NCI-H2227 (cell line): ENCODE measurements at regions not wholly inside any gene's neighbourhood (a gene's known extent, or its start where the extent isn't known, plus 50 kb on each side); places are given as distances from the start of the nearest gene placed in this dataset.

Experiments
- DNase-seq: peaks from one replicate; lab custom pipeline; 2025; ENCODE audit not compliant: unreplicated experiment; lab: John Stamatoyannopoulos, UW

DNA sequence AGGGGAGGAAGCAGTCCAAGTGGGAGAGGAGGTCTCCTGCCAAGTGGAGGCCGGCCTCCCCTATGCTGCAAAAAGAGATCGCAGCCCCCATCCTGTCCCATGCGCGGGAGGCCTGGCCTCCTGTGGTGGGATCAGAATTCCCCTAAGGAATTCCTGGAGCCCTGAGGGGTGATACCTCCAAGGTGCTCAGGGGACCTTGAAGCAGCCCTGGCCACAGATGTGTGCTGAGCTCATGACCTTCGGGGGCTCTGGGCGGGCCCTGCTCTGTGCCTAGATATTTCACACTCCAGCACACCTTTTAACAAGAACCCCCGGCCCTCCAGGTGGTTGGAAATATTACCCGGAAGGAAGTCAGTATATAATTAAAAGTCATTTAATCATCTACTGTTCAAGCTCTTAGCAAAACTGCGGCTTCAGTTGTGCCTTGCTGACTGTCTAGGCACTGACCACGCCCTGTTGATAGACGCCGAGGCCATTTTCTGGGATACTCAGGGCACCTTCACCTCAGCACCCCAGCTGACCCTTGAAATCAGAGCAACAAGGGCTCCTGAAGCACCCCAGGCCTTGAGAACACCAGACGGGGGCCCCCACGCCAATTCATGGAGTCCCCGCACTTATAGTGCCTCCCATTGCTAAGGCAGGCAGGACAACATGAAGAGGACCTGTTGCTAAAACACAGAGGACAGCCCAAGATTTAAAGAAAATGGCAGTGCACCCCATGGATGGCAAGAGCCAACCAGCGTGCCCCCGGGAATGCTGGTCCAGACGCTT is 119.1 kb downstream of the NDUFA10 start:
- no peak for DNase-seq

GRCh38 chr2:239905306-239905705 is 119.8 kb downstream of the NDUFA10 start:
- no peak for DNase-seq

DNA sequence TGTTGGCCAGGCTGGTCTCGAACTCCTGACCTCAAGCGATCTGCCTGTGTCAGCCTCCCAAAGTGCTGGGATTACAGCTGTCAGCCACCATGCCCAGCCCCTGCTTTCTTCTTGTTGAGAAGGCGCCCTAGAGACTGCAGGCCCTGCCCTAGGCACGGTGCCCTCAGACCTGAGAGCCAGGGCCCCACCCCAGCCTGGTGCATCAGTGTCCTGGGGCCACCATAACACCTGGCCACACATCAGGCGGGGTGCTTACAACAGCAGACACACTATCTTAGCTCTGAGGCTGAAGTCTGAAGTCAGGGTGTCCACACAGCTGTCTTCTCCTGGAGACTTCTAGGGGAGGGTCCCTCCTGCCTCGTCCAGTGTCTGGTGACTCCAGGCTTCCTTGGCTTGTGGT is 120.6 kb downstream of the NDUFA10 start:
- no peak for DNase-seq

- no peak for DNase-seq
Observed at GRCh38 chr2:239903803-239904202, 121.3 kb downstream of the NDUFA10 start.

DNA sequence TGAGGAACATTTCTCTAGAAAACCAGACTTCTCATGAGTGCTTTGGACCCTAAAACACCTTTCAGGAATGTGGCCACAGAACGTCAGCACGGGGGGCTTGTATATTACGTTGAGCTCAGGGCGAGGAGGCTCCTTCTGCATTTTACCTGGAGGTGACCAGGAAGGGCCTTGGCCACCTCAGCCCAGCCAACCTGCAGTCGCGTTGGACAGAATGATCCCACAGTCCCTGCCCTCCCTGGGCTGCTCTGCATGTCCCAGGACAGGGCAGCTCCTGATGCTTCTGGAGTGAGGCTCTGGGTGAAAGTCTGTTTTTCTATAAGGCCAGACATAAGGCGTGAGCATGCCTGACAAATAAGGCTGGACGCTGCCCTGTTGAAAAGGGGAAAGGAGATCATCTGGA is 121.9 kb downstream of the NDUFA10 start:
- no peak for DNase-seq

DNA sequence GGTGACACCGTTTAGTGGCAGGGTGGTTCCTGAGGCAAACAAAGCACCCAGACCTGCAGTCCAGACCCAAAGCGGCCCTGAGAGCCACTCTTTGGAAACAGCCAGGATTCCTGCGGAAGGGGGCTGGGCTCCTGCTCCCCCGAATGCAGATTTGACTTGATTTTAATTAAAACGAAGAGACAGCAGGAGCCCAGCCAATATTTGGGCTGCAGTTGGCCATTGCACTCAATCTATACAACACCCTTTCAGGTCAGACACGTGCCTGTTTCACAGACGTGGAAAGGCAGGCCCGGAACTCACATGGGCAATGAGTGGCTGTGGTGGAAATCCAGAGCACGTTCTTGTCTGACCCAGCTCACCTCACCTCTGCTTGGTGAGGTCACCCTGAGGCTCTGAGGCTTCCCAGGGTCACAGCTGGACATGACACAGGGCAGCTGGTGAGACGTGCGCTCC is 122.4 kb downstream of the NDUFA10 start:
- DNase-seq = no peak

- no peak for DNase-seq
Observed at GRCh38 chr2:239898292-239898925, 126.7 kb downstream of the NDUFA10 start.

DNA sequence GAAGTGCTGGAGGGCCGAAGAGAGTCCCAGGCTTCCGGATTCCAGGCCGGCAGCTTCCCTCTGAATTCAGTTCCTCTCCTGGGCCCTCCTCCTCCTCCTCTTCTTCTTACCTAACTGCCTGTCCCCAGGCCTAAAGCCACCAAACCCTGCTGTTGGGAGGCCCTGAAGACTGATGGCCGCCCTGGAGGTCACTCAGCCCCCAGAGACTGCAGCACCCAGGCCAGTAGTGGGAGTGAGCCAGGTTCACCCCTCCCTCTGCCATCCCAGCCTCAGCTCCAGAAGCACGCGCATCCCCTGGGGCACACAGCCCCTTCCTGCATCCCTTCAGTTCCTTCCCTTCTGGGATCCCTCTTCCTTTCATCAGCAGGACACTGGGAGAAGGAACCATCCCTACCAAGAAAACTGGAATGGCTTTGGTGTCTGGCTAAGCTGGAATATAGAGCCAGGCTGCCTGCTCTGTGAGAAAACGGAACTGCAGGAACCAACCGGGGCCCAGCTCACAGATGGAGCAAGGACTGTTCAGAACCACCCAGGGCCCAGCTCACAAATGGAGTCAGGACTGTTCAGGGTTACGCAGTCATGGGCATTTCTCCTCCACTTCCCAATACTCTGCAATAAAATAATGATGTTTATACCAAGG is 127.4 kb downstream of the NDUFA10 start:
- DNase-seq = no peak

DNA sequence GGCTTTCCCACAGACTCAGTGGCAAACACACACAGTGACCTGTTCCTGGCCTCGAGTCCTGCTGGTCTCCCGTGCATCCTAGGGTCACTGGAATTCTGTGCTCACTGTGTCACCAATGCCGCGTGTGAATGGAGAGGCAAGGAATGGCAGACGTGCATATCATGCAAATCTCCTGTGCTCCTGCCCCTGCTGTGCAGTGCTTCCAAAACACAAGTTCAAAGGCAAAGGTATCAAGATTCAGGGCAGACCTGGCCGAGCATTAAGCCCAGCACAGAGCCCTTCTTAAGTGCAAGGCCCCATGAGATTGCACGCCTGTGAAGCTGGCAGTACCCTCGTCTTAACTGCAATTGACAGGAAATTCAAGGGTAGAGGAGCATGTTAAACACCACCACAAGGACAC is 129.1 kb downstream of the NDUFA10 start:
- DNase-seq = no peak

DNA sequence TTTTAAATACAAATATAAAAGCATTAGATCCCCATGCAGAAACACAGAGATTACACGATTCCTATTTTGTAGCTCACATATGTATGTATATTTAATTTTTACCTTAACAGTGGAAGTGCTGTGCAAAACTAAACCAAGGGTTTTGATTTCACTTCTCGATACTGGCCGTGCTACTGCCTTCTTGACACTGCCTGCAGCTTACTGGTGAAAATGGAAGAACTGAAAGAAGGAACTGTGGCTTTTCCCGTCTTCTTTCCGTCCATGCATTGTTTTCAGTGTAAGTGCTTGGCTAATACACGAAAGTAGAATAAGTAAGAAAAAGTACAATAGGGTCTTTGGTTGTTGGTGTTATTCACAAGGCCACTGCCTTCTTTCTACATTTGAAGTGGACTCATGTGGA is 129.5 kb downstream of the NDUFA10 start:
- DNase-seq = no peak

GRCh38 chr2:239895116-239895515 is 130.0 kb downstream of the NDUFA10 start:
- DNase-seq = no peak

GRCh38 chr2:239894276-239894675 is 130.9 kb downstream of the NDUFA10 start:
- DNase-seq = no peak

DNA sequence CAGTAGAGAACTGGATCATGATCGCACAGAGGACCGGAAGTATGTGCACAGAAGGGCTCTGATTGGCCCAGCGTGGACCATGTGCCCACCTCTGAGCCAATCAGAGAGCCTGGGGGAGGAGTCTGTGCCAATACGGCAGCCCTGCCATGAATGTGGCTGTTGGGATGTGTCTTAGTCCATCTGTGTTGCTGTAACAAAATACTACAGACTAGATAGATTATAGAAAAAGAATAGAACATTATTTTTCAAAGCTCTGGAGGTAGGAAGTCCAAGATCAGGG is 132.0 kb downstream of the NDUFA10 start:
- no peak for DNase-seq

- DNase-seq = no peak
Observed at GRCh38 chr2:239892441-239893235, 132.5 kb downstream of the NDUFA10 start.

DNA sequence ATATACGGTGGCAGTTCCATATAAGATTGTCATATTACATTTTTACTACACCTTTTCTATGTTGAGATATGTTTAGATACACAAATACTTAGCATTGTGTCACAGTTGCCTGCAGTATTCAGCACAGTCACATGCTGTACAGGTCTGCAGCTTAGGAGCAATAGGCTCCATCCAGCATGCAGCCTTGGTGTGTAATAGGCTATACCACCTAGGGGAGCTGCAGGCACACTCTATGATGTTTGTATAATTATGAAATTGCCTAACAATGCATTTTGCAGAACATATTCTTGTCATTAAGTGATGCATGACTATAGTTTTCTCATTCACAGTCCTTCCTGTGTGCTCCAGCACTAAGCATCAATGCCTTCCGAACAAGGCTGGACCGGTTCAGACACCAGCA is 133.4 kb downstream of the NDUFA10 start:
- DNase-seq = no peak

DNA sequence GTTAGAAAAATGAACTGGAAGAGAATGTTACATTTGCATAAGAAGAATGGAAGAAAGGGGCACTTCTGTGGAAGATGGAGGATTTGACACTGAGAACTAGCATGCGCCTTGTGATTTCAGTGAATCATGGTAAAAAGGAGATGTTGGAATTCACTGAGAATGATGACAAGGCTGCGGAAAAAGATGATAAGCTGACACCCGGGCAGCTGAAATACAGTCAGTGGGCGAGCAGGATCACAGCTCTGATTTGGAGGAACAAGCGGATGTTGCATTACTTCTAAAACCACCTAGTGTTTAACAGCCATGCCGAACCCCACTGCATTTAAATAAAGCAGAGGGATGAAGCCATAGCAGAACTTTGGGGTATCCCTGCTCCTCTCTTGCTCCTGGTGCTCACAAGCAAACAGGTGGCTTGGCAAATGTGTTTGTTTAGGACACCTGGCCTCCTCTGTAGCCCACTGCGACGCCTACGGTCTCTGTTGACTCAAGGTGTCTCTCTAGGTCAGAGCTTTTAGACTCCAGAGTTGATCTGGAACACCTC is 134.9 kb downstream of the NDUFA10 start:
- no peak for DNase-seq

DNA sequence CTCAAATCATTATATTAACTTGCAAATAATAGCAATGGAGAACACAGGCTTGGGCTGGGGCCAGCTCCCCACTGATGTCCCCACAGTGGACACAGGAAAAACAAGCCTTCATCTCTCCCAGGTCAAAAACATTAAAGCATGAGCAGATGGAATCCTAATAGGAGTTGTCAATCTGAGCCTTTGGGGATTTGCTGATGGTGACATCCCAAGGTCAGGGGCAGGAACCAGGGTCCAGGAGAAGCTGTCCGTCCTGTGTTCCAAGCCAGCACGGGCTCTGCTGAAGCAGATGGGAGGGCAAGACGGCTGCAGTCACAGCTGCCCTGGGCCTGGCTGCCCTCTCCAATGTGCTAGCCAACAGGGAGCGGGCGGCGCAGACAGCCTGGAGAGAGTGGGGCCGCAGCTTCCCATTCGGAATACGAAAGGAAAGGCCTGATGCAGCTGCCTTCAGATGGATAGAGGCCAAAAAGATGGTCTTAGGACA is 135.5 kb downstream of the NDUFA10 start:
- no peak for DNase-seq

DNA sequence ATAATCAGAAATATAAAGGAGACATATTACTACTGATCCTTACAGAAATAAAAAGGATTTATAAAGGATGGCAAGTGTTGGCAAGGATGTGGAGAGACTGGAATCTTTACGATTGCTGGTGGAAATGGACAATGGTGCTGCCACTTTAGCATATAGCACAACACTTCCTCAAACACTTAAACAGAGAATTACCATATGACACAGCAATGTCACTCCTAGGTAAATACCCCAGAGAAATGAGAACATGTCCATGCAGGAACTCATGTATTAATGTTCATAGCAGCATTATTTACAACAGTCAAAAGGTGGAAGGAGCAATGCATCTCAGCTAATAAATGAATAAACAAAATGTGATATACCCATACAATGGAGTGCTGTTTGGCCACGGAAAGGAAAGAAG is 137.5 kb downstream of the NDUFA10 start:
- DNase-seq = no peak

GRCh38 chr2:239886781-239887180 is 138.4 kb downstream of the NDUFA10 start:
- no peak for DNase-seq

DNA sequence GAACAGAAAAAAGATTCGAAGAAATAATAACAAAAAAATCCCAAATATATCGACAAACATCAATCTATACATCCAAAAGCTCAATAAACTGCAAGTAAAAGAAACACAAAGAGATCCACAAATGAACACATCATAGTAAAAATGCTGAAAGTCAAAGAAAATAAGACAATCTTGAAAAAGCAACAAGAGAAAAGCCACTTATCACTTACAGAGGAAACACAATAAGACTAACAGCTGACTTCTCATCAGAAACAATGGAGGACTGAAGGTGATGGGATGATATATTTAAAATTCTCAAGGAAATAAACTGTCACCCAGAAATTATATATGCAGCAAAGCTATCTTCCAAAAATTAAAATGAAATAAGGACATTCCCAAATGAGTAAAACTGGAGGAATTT is 140.3 kb downstream of the NDUFA10 start:
- no peak for DNase-seq

DNA sequence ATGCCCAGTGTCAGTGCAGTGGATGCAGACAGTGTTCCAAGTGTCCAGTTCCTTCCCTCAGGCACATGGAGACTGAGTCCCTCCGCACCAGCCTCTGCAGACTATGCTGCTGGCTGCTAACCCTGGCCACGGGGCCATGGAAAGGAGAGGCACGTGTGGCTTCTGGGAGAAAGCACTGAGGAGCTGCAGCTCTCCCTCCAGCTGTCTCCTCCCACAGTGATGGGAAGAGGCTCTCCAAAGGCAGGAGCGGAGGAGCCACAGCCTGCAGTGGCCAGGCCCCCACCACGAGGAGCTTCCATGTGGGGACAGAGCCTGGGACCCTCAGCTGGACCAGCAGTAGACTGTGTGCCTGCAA is 141.1 kb downstream of the NDUFA10 start:
- DNase-seq = no peak
